HFFc6 (cell line): ENCODE measurements at regions not wholly inside any gene's neighbourhood (a gene's known extent, or its start where the extent isn't known, plus 50 kb on each side); places are given as distances from the start of the nearest gene placed in this dataset.

Experiments
- DNase-seq: peaks from one replicate; pipeline ENCODE4 v3.0.0-alpha.2; 2018
- H3K27ac Mint-ChIP-seq: 2 replicates; pipeline ENCODE4 v1.8.0; 2020; ENCODE audit warnings: mild to moderate bottlenecking, mixed read lengths
- H3K27me3 Mint-ChIP-seq: 2 replicates; pipeline ENCODE4 v1.8.0; 2021; ENCODE audit warnings: mild to moderate bottlenecking, moderate library complexity, mixed read lengths; ENCODE audit not compliant: insufficient read depth
- H3K36me3 Mint-ChIP-seq: 2 replicates; pipeline ENCODE4 v1.8.0; 2021; ENCODE audit warnings: low read depth, mixed read lengths
- H3K4me1 Mint-ChIP-seq: 2 replicates; pipeline ENCODE4 v1.8.0; 2020; ENCODE audit warnings: low read depth, mixed read lengths
- H3K4me3 Mint-ChIP-seq: 2 replicates; pipeline ENCODE4 v1.8.0; 2020; ENCODE audit warnings: mild to moderate bottlenecking, moderate library complexity, mixed read lengths
- H3K9me3 Mint-ChIP-seq: 2 replicates; pipeline ENCODE4 v1.8.0; 2020; ENCODE audit warnings: mild to moderate bottlenecking, mixed read lengths
- TF ChIP-seq, protein P1 (sequence below): fragments of 200-600 bp; sonication (generic); IDR thresholded peaks from 2 replicates; pipeline ENCODE4 v1.5.0; 2021; ENCODE audit warnings: antibody characterized with exemption, mild to moderate bottlenecking

GRCh38 chr4:152068866-152069265, 308.1 kb upstream of the GATB start:
- Mint-ChIP-seq H3K27ac (no peak overlapping the region), H3K27me3 (peaks cover 5% of the 10 kb centered on the region), H3K4me3 (no peak overlapping the region), H3K9me3 (no peaks in the 10 kb centered on the region), H3K4me1 (peaks cover 39% of the 10 kb centered on the region), H3K36me3 (no peaks in the 10 kb centered on the region)
- TF ChIP-seq, protein P1, sequence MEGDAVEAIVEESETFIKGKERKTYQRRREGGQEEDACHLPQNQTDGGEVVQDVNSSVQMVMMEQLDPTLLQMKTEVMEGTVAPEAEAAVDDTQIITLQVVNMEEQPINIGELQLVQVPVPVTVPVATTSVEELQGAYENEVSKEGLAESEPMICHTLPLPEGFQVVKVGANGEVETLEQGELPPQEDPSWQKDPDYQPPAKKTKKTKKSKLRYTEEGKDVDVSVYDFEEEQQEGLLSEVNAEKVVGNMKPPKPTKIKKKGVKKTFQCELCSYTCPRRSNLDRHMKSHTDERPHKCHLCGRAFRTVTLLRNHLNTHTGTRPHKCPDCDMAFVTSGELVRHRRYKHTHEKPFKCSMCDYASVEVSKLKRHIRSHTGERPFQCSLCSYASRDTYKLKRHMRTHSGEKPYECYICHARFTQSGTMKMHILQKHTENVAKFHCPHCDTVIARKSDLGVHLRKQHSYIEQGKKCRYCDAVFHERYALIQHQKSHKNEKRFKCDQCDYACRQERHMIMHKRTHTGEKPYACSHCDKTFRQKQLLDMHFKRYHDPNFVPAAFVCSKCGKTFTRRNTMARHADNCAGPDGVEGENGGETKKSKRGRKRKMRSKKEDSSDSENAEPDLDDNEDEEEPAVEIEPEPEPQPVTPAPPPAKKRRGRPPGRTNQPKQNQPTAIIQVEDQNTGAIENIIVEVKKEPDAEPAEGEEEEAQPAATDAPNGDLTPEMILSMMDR, result no peak
- no peak for DNase-seq

GRCh38 chr4:152065545-152065944, 304.7 kb upstream of the GATB start:
- Mint-ChIP-seq H3K4me3 (no peak overlapping the region), H3K27ac (no peak overlapping the region), H3K36me3 (no peaks in the 10 kb centered on the region), H3K4me1 (peaks cover 23% of the 10 kb centered on the region), H3K27me3 (peaks cover 5% of the 10 kb centered on the region), H3K9me3 (no peaks in the 10 kb centered on the region)
- DNase-seq, result no peak
- TF ChIP-seq, protein P1, result no peak

DNA sequence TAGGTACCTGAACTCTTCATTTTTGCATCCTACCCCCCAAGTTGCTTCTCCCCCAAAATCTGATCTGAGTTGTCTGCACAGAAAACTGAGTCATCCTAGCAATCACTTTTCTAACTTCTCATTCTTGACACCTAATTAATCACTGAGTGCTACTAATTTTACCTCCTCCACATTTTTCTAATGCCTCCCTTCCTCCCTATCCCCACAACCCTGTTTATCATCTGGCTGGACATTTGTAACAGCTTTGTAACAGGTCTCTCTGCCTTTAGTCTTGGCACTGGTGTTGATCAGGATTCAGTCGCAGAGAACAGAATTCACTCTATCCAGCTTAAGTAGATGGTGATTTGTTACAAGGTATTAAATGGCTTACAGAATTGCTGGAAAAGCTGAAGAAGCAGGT, 303.9 kb upstream of the GATB start:
- Mint-ChIP-seq H3K4me1 (peaks cover 23% of the 10 kb centered on the region), H3K9me3 (no peaks in the 10 kb centered on the region), H3K27me3 (peaks cover 5% of the 10 kb centered on the region), H3K4me3 (no peak overlapping the region), H3K36me3 (no peaks in the 10 kb centered on the region), H3K27ac (no peak overlapping the region)
- no peak for DNase-seq
- TF ChIP-seq, protein P1, result no peak

DNA sequence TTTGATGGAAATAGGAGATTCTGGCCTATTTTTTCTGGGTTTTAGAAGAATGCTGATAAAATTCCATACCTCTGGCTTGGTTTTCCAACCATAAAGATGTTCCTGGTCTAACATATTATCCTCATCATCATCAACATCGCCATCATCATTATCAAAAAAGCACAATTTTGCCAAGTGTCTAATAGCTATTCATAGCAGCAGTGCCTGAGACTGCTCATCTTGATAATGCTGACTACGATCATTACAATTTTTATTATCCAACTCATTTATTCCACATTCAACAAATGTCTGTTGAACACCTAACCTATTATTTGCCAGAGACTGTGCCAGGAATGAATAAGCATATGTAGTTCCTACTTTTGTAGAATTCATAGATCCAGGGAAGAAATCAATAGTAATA, 303.5 kb upstream of the GATB start:
- TF ChIP-seq, protein P1, result no peak
- Mint-ChIP-seq H3K36me3 (no peaks in the 10 kb centered on the region), H3K9me3 (no peaks in the 10 kb centered on the region), H3K4me3 (no peak overlapping the region), H3K27ac (no peak overlapping the region), H3K4me1 (peaks cover 23% of the 10 kb centered on the region), H3K27me3 (peaks cover 5% of the 10 kb centered on the region)
- no peak for DNase-seq

GRCh38 chr4:152063621-152064240, 302.9 kb upstream of the GATB start:
- no peaks in the 10 kb centered on the region for H3K9me3 Mint-ChIP-seq
- DNase-seq, result peak; percentile 47
- peaks cover 5% of the 10 kb centered on the region for H3K27me3 Mint-ChIP-seq
- H3K4me1 Mint-ChIP-seq, result peaks cover 23% of the 10 kb centered on the region
- H3K36me3 Mint-ChIP-seq, result no peaks in the 10 kb centered on the region
- H3K27ac Mint-ChIP-seq, result no peak overlapping the region
- no peak overlapping the region for H3K4me3 Mint-ChIP-seq
- TF ChIP-seq, protein P1, result no peak; the same call in 1 of the 2 replicates
